GM18499 (cell line): ENCODE measurements at regions not wholly inside any gene's neighbourhood (a gene's known extent, or its start where the extent isn't known, plus 50 kb on each side); places are given as distances from the start of the nearest gene placed in this dataset.
"Not testable (repeated sequence)": the region's sequence is repeated elsewhere in the genome, so short reads cannot be mapped to it uniquely, and the experiment has no call there.

Experiments used
- ATAC-seq: cut with Tn5 transposase; IDR thresholded peaks from one replicate; pipeline ENCODE4 v1.9.1; 2021; ENCODE audit warnings: moderate number of reproducible peaks; ENCODE audit not compliant: insufficient read depth, unreplicated experiment

- ATAC-seq = not testable (repeated sequence)
Observed at GRCh38 chr6:84985490-84985889, 221.1 kb upstream of the TBX18 start.

GRCh38 chr6:84979541-84979940, 215.1 kb upstream of the TBX18 start:
- ATAC-seq = no peak

- ATAC-seq = no peak
Observed at GRCh38 chr6:84977363-84977705, 212.9 kb upstream of the TBX18 start.

- ATAC-seq = no peak
Observed at GRCh38 chr6:84976526-84977362, 212.3 kb upstream of the TBX18 start.

GRCh38 chr6:84975316-84975715, 210.9 kb upstream of the TBX18 start:
- no peak for ATAC-seq

- no peak for ATAC-seq
Observed at GRCh38 chr6:84973606-84974005, 209.2 kb upstream of the TBX18 start.

- ATAC-seq = no peak
Observed at GRCh38 chr6:84967965-84968364, 203.6 kb upstream of the TBX18 start.

GRCh38 chr6:84967389-84967788, 203.0 kb upstream of the TBX18 start:
- ATAC-seq = no peak

GRCh38 chr6:84953111-84953755, 188.8 kb upstream of the TBX18 start:
- ATAC-seq = no peak

- not testable (repeated sequence) for ATAC-seq
Observed at GRCh38 chr6:84944926-84945325, 180.5 kb upstream of the TBX18 start.

- ATAC-seq = no peak
Observed at GRCh38 chr6:84943905-84944304, 179.5 kb upstream of the TBX18 start.

GRCh38 chr6:84941609-84942008, 177.2 kb upstream of the TBX18 start:
- not testable (repeated sequence) for ATAC-seq

- ATAC-seq = no peak
Observed at GRCh38 chr6:84929212-84929611, 164.8 kb upstream of the TBX18 start.

- ATAC-seq = no peak
Observed at GRCh38 chr6:84927551-84927950, 163.2 kb upstream of the TBX18 start.

- ATAC-seq = no peak
Observed at GRCh38 chr6:84926189-84927155, 162.1 kb upstream of the TBX18 start.

GRCh38 chr6:84921891-84922290, 157.5 kb upstream of the TBX18 start:
- ATAC-seq = no peak

- no peak for ATAC-seq
Observed at GRCh38 chr6:84920021-84920420, 155.6 kb upstream of the TBX18 start.

- ATAC-seq = no peak
Observed at GRCh38 chr6:84916704-84917103, 152.3 kb upstream of the TBX18 start.

GRCh38 chr6:84912472-84913322, 148.3 kb upstream of the TBX18 start:
- no peak for ATAC-seq
